NCI-H2081 (cell line): ENCODE measurements at regions not wholly inside any gene's neighbourhood (a gene's known extent, or its start where the extent isn't known, plus 50 kb on each side); places are given as distances from the start of the nearest gene placed in this dataset.
"Not testable (repeated sequence)": the region's sequence is repeated elsewhere in the genome, so short reads cannot be mapped to it uniquely, and the experiment has no call there.

Experiments
- DNase-seq, 2 experiments: peaks; one replicate each; lab custom pipeline; 2025; lab: John Stamatoyannopoulos, UW

DNA sequence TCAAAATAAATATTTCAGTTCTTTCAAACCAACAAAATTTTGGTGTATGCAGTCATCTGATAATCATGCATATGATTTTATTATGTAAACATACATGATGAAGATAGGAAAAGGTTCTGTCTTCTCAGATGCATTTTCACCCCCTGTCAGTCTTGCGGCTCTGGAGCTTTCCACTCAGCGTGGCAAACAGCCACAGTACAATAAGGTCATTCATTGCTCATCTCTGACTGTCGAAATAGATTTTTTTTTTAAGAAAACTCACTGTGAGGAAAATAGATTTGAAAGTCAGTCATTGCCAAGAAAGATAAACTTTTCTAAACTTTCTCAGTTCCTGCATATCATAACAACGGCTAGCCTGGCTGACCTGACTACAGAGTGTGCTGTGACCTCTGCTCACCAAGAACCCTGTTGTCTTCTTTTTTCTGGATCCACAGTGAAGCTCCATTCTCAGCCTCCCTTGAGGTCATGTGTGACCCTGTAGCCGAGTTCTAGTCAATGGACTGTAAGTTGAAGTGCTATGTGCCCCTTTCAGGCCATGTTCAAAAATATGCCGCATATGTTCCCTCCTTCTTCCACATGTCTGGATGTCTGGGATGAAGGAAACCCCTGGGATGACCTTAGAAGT, 519.6 kb downstream of the KLF5 start:
- no peak for DNase-seq

DNA sequence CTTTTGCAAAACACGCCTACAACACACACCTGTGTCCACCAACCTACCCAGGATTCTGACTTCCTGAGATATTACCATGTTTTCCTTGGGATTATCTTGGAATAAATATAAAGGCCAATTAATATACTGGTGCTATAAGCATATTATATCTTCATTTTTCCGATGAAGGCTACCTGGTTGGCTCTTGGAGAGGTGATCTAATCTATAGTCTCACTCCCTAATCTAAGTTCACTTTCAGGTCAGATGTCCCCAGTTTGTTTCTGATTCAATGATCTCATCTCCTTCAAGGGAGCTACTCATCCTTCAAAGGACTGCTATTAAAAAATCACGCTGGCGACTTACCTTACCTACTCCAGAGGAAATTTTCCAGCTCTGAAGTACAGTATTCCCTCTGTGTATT, 517.5 kb downstream of the KLF5 start:
- no peak for DNase-seq

DNA sequence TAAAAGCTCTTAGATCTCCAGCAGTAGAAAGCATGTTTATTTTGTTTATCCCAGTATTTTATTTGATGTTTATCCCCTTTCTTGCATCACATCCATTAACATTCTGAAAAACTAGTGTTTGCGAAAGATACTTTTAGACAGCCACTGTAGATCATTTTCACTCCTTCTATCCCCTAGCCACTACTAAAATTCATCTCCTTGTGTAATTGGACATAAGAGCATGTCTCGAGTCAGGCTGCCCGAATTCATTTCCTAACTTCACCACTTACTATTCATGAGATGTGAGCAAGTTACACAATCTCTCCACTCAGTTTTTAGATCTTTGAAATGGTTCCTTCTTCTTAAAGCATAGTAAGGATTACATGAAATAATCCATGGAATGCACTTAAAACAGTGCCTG, 514.0 kb downstream of the KLF5 start:
- no peak for DNase-seq

DNA sequence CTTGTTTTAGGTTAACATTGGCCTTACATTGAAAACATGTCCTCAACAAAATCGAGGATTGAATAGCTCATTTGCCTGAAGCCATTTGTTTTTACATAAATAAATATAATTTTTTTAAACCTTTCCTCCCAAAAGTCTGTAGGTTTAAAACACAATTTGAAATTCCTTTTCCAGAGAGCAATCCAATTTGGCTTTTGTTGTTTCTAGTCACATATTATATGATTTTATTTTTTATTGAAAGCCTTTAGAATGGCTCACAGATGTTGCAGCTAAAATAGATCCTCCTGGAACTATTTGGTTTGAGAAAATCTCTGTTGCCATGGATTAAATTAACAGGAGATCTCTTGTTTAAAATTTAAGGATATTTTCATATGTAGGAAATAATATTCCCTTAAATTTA, 512.6 kb downstream of the KLF5 start:
- DNase-seq: no peak

DNA sequence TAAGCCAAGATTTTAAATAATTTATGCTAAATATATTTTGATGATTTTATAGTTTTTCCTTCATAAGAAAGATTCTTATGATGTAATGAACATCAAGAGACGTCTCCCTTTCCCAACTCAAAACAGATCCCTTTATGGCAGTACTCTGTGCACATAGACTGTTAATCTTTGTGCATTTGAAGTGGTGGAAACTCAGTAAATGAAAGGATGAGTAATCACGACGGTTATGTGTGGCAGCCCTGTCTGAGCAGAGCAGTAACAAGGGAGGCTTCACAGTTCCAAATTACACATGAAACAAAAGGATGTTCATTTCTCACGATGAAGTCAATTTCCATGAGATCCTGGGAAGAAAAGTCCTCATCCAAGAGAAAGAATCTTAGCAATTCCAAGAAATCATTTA, 498.1 kb downstream of the KLF5 start:
- DNase-seq: no peak

DNA sequence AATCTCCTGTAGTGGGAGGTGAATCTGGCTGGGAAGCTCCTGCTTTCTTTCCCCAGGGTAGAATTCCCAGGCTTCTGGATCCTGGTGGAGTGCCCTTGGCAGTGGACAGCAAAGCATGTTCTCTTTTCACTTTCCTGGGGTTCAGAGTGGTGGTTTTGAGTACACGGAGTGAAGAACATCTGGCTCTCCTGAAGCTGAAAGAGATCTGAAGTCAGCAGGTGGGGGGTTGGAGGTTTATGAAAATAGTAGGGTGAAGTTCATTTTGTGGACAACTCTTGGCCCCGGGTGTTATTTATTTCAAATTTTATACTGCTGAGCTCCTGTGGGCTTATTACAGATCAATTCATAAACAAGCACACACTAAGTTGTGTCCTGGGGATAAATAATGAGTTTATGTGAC, 497.3 kb downstream of the KLF5 start:
- DNase-seq: no peak

DNA sequence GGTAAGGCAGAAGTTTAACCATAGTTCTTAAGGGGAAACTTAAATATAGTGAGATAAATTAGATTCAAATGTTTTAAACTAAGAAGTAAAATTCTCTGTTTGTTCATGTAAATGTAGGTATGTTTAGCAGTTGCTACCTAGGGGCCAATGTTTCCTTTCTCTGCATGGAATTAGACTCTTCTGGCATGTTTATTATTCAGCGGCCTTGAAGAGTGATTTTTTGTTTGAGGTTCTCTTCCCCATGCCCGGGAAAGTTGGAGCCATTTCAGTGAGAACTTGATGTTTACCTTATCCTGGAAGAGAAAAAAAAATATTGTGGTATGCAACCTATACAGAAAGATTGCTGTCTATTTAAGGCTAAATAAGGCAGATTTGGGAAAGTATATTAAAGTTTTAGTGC, 492.9 kb downstream of the KLF5 start:
- no peak for DNase-seq

DNA sequence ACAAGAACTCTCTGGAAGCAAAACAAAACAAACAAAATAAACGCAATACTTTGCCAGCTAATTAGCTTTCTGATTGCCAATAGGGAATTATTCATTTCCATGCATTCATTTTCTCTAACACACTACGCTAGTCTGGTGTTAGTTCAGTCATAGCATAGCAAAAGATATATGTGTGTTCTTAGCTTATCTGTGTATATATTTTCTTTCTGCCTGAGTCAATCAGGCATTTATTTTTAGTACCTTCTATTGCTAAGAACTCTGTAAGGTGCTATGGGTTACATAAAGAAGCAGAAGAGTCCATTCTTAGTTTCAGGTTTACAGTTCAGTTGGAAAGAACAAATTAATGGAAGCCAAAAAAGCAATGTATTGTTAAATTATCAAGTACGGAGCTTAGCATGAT, 490.9 kb downstream of the KLF5 start:
- no peak for DNase-seq

DNA sequence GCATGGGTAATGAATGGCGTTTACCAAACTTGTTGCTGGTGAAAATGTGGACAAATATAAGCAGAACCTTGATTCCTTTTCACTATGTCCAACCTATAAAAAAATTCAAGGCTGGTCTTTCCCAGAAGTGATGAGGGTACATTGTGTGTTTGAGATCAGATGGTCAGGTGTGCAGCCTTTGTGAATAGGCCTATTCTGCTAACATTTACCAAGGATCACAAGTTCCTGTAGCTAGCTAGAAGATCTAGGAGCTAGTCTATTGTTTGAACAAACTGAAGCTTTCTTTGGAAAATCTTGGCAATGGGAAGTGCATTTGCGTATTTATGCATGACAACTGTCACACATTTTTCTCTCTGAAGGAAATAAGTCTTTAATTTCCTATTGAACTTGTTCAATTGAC, 489.6 kb downstream of the KLF5 start:
- no peak for DNase-seq

DNA sequence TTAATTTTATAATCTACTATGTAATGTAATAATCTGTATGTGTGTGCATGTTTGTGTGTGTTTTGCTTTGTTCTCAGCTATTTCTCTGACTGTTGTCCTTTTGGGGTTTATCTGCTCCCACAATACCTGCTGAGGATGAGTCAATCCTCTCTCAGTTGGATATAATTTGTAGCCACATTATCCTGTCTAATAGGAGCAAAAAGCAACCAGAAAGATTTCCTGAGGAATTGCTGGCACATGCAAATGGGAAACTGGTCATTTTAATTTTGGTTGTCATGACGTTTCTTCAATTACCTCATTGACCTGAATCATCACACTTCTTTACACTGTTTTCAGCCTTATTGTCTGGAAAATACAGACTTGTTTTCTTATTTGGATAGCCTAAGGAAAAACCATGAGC, 488.4 kb downstream of the KLF5 start:
- no peak for DNase-seq

DNA sequence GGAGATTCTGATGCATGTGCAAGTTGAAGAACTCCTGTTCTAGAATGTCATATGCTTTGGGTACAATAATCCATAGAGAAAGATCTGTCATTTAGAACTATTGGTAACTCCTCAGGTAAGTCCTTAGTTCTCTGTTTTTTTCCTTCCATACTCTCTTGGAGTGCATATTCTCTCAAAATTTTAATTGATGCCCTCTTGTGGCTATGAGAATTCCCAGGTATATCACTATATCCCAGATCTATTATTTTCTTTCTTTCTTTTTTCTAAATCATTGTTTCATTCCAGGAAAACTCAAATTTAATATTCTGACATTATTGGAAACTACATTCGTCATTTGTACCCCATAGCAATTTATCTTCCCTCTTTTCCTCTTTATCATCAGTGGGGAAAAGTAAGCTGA, 485.4 kb downstream of the KLF5 start:
- no peak for DNase-seq

DNA sequence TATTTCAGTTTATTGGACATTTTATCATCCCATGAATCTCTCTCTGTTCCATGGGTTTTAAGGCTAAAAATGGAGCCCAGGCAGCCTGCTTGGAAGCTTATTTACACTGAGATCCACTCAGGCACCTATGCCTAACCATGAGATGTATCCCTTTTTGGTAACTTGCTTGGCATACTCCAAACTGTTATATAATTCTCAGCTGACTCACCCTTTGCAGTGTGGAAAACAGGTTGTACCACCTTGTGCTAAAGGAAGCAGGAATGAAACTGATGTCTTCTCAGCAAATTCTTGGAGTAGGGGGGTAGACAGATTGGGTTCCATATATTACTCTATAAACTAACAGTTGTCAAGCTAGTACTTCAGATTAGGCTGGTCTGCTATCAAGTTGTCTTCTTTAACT, 483.6 kb downstream of the KLF5 start:
- DNase-seq: no peak

DNA sequence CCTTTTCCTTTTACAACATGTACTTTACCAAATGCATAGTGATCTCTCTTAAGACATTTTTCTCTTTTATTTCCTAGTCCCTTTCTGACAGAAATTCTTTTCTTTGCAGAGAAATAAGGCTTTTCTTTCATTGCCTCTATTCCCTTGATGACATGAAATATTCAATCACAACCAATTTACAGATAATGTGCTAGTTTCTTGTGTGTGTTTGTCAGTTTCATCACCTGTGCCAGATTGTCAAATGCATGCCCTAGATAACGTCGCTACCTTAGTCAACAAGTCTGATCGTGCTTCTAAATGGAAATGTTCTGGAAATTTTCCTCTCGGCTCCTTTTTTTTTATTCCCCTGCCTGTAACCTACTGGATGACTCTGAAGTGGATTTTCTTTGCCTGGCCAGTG, 478.1 kb downstream of the KLF5 start:
- no peak for DNase-seq

DNA sequence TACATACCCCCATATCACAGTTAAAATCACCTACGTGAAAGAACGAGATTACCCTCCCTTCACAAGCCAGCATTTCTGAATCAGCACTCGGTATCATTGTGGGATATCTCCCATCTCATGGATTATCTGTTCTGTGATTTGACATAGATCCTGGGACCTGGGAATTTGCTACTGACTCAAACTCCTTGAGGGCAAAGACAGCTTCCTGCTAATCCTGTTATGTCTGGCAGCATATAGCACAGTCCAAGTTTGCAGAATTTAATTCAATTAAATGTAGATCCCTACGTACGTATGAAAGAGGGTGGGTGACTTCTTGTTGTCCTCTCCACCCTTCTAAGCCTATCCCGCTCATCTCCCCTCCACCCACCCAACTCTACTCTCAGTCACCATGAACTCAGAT, 476.5 kb downstream of the KLF5 start:
- no peak for DNase-seq

DNA sequence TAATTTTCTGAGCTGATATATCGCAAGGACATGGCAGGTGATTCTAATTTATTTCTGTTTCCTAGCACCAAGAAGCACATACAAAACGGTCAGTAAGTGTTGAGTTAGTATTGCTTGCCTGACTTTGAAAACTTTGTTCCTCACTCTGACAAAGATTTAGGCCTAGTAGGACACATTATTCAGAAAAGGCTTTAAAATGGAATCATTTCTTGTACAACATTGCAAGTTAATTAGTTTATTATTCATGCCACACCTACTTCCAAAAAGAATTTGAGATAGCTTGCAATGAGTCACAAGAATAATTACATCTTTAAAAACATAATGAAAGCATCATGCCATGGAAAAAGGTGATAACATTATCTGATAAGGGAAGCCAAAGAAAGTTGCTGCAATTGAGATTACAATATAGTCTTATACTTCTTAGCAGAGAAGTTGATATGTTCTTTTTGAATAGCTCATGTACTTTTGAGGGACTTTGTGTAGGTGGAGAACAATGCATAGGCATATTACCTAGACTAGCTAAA, 474.2 kb downstream of the KLF5 start:
- no peak for DNase-seq

DNA sequence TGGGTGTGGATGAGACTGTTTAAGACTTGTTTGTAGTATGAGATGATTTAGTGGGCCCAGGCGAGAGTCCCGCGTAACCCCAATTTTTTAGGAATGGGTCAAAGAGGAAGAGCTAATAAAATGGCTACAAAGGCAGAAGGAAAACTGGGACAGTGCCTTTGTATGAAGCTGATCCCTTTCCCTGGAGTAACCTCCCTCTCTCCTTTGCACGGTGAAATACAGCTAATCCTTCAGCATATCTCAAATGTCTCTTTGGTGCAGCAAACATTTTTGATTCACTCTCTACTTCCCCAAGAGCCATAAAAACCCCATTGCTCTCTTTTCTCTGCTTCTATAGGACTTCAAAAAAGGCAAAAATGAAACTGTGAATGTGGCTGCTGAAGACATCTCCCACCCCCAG, 473.8 kb downstream of the KLF5 start:
- no peak for DNase-seq

DNA sequence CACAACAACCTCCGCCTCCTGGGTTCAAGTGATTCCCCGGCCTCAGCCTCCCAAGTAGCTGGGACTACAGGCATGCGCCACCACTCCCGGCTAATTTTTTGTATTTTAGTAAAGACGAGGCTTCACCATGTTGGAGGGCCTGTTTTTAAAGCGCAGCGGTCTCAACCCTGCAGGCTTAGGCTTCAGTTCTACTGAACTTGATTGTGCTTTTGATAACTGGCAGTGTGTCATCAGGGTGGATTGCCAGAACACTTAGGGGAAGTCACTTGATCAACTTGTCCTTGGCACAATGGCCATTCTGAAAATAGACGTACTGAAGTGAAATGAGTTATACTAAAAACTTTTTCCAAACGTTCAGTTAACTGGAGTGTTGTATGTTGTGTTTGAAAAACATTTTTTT, 472.2 kb downstream of the KLF5 start:
- DNase-seq: no peak

DNA sequence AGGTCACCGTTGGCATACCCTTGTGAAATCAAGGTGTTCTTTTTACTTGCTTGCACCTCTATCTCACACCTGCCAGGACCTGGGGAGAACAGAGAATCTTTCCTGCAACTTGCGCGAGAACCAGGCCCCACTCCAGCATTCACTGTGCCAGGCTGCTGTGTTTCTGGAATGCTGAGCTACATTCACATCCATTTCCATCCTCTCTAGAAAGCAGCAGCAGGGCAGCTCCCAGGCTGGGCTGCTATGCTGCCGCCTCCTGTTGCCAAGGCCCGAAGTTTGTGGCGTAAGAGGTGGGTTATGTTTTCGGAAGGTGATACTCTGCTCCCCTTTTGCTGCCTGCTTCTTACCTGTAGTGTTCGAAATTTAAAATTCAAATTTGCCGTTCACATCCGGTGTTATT, 464.1 kb downstream of the KLF5 start:
- no peak for DNase-seq

DNA sequence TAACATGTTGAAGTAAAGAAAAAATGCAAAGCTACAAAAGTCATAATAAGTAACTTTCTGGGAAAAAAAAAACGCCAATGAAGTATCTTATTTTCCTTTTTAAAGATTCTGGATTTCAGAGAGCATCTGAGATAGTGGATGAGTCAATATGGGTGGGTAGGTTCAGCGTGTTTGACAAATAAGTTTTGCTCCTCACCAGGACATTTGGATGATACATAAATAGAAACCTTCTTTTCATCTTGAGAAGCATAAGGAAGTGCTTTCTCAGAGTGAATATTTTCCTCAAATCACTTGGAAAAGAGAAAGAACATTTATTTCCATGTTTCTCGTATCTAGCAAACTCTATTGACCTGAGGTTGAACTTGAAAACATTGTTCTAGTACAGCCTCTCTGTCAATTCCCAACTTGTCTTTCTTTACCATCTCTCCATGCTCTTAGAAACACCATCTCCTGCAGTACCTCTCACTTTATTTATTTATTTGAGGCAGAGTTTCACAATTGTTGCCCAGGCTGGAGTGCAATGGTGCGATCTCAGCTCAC, 463.2 kb downstream of the KLF5 start:
- no peak for DNase-seq

DNA sequence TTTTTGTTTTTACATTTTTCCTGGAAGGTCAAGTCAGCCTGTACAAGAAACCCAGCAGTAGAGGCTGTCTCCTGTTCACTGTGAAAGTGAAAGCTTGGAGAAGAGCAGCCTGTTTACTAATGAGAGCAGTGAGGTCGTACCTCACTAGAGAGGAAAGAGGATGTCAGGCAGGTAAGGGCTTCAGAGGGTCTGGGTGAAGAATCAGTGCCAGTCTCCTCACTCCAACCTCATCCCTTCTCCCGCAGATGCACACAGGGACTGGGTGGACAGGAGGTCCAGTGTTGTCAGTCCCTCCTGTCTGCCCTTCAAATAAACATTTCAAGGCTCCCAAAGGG, 462.5 kb downstream of the KLF5 start:
- no peak for DNase-seq

DNA sequence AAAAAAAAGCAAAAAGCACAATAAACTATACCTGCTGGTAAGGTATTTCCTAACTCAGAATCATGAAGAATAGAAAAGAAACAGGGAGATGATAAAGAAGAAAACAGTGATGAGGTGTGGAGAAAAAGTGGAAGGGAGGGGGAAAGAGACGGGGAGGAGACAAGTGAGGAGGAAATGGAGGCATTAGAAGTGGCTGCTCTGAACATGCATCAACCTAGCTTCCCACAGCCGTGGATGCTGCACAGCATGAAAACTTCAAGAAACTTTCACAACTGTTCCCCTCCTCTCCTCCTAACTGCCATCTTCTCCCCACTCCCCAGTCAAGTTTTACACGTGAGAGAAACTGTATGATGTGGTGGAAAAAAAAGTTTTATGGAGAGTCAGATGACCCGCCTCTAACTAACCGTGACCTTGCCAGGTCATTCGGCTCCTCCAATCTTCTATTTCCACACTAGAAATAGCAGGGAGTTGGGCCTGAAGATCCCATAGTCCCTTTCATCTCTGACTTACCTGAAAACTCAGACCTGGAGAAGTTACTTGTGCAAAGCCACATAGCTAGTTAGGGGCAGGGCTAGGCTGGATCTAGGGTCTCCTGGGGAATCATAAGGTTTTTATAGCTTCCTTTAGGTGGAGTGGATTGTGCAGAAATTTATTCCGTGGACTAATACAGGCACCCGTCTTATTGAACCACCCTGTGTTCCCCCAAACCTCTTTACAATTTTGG, 461.9 kb downstream of the KLF5 start:
- DNase-seq: no peak

DNA sequence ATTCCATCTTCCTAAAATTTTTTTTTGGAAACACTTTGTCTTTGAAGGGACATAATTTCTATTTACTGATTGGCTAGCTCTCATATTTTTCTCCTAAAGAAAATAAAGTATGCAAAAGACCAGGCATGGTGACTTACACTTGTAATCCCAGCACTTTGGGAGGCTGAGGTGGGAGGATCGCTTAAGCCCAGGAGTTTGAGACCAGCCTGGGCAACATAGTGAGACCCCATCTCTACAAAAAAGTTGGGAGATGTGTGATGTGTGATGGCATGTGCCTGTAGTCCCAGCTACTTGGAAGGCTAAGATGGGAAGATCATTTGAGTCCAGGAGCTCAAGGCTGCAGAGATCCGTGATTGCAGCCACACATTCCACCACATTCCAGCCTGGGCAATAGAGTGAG, 461.3 kb downstream of the KLF5 start:
- not testable (repeated sequence) for DNase-seq

DNA sequence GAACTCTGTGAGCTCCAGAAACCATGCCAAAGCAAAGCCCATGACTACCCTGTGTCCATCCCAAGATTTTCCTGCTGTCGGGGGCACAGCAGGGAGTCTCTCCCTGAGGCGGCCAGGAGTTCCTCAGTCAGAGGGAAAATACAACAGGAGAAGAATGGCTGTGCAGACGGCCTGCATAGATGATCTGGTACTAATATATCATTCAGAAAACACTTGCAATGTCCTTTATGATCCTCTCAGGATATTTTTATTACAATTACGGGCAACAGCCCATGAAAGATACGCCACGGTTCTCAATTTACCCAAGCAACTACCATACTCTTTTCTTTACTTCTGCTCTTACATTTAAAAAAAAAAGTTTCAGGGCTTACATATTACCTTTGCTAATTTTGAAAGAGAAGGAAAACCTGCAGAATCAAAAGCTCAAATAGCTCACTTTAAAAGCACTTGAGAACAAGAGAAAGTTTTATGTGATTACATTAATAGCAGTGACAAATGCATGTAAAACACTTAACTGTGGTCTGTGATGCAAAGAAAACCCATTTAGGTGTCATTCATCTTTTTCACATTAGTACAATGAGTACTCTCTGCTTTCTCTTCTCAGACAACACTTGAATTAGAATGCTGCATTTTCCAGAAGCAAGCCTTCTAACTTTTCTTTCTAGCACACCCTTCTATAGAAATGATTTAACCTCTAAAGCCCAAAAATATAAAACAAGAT, 460.8 kb downstream of the KLF5 start:
- DNase-seq: no peak
